CD4-positive, alpha-beta T cell (primary cell): ENCODE measurements at regions not wholly inside any gene's neighbourhood (a gene's known extent, or its start where the extent isn't known, plus 50 kb on each side); places are given as distances from the start of the nearest gene placed in this dataset.
"Not testable (repeated sequence)": the region's sequence is repeated elsewhere in the genome, so short reads cannot be mapped to it uniquely, and the experiment has no call there.

Source experiments
- ATAC-seq: fragments of 200-7000 bp; cut with Tn5 transposase; one replicate; pipeline ENCODE4 v1.10.0; 2022; ENCODE audit warnings: mild to moderate bottlenecking; ENCODE audit not compliant: poor library complexity
- CTCF ChIA-PET: fragments of 350-600 bp; sonication (Branson Sonifier 250); formaldehyde crosslinking; loops from one replicate; lab custom pipeline; 2021; ENCODE audit warnings: antibody characterized with exemption, inconsistent platforms; lab: Charles Lee
- POLR2A ChIA-PET: fragments of 350-600 bp; sonication (Branson Sonifier 250); formaldehyde crosslinking; loops from one replicate; lab custom pipeline; 2021; ENCODE audit warnings: antibody characterized with exemption, inconsistent platforms; lab: Charles Lee
- DNase-seq, 14 experiments: peaks; one replicate each; pipeline ENCODE4 v3.0.0-alpha.2; 2013 to 2020; ENCODE audit warnings: mixed read lengths in 2 of 14
- H3K27ac ChIP-seq, 2 donors: one replicate each; pipeline versions ENCODE4 v1.5.1 to v1.7.0; 2013; ENCODE audit warnings: low read length in 2 of 2, low read depth in 1 of 2, mild to moderate bottlenecking in 1 of 2
- H3K27me3 ChIP-seq, 2 experiments: 1 replicate in 1 of 2; 2 replicates in 1 of 2; pipeline versions ENCODE4 v1.6.1 to v1.7.0; 2013; ENCODE audit warnings: low read length in 2 of 2, control low read depth in 1 of 2, mild to moderate bottlenecking in 1 of 2, moderate library complexity in 1 of 2; ENCODE audit not compliant: insufficient read depth in 2 of 2, control insufficient read depth in 1 of 2
- H3K36me3 ChIP-seq: one replicate; pipeline ENCODE4 v1.6.1; 2013; ENCODE audit warnings: low read length, control low read depth; ENCODE audit not compliant: insufficient read depth
- H3K4me1 ChIP-seq: one replicate; pipeline ENCODE4 v1.6.1; 2013; ENCODE audit warnings: low read length, control low read depth; ENCODE audit not compliant: insufficient read depth
- H3K4me3 ChIP-seq: one replicate; pipeline ENCODE4 v1.5.1; 2013; ENCODE audit warnings: mild to moderate bottlenecking, low read length, moderate library complexity
- H3K9me3 ChIP-seq, 2 experiments: 1 replicate in 1 of 2; 2 replicates in 1 of 2; pipeline versions ENCODE4 v1.6.1 to v1.7.0; 2013; ENCODE audit warnings: low read length in 2 of 2, mild to moderate bottlenecking in 2 of 2, control low read depth in 1 of 2, moderate library complexity in 1 of 2; ENCODE audit not compliant: control insufficient read depth in 1 of 2, insufficient read depth in 1 of 2
- H3K27ac Mint-ChIP-seq: one replicate; pipeline ENCODE4 v1.8.0; 2020; ENCODE audit warnings: mixed read lengths
- H3K27me3 Mint-ChIP-seq: one replicate; pipeline ENCODE4 v1.8.0; 2021; ENCODE audit warnings: mixed read lengths
- H3K36me3 Mint-ChIP-seq: one replicate; pipeline ENCODE4 v1.8.0; 2021; ENCODE audit warnings: low read depth, mixed read lengths
- H3K4me1 Mint-ChIP-seq: one replicate; pipeline ENCODE4 v1.8.0; 2021; ENCODE audit warnings: low read depth, mixed read lengths
- H3K4me3 Mint-ChIP-seq: one replicate; pipeline ENCODE4 v1.8.0; 2020; ENCODE audit warnings: mild to moderate bottlenecking, mixed read lengths
- H3K9me3 Mint-ChIP-seq: one replicate; pipeline ENCODE4 v1.8.0; 2020; ENCODE audit warnings: mixed read lengths
- CTCF ChIP-seq: fragments of 200-600 bp; IDR thresholded peaks from one replicate; pipeline ENCODE4 v1.8.0; 2022; ENCODE audit warnings: antibody characterized with exemption, mild to moderate bottlenecking
- intact Hi-C, 2 experiments: fragments of 100-400 bp; cut with DNase I in 1 of 2; cut with micrococcal nuclease in 1 of 2; formaldehyde crosslinking; loops; one replicate each; pipeline versions ENCODE4 v1.15.1 to v1.9.0; 2023 to 2025; cut with DNase I, micrococcal nuclease

- H3K36me3 ChIP-seq: no peaks in the 10 kb centered on the region
- no peaks in the 10 kb centered on the region for H3K36me3 Mint-ChIP-seq
- no peaks in the 10 kb centered on the region for H3K4me1 Mint-ChIP-seq
- CTCF ChIA-PET: no interaction called here
- no peaks in the 10 kb centered on the region for H3K27me3 Mint-ChIP-seq
- no peak overlapping the region for H3K4me3 Mint-ChIP-seq
- no peaks in the 10 kb centered on the region for H3K27me3 ChIP-seq
- no peaks in the 10 kb centered on the region for H3K9me3 Mint-ChIP-seq
- DNase-seq (no peak), ATAC-seq (no peak)
- no peak for TF ChIP-seq CTCF
- no peak overlapping the region for H3K4me3 ChIP-seq
- H3K27ac ChIP-seq: no peak overlapping the region
- POLR2A ChIA-PET: no interaction called here
- H3K9me3 ChIP-seq: no peaks in the 10 kb centered on the region
- H3K27ac Mint-ChIP-seq: no peak overlapping the region
- intact Hi-C loops: no loop called here
- H3K4me1 ChIP-seq: no peaks in the 10 kb centered on the region
Measured at GRCh38 chr2:194815475-194815874, 841.6 kb upstream of the SLC39A10 start.

- ChIA-PET POLR2A (no interaction called here), CTCF (no interaction called here)
- Histone ChIP-seq H3K9me3 (no peaks in the 10 kb centered on the region), H3K4me3 (no peak overlapping the region), H3K36me3 (no peaks in the 10 kb centered on the region), H3K27me3 (no peaks in the 10 kb centered on the region), H3K4me1 (no peaks in the 10 kb centered on the region), H3K27ac (no peak overlapping the region)
- no peak for ATAC-seq
- H3K4me1 Mint-ChIP-seq: no peaks in the 10 kb centered on the region
- H3K27me3 Mint-ChIP-seq: peaks cover 4% of the 10 kb centered on the region
- no peaks in the 10 kb centered on the region for H3K36me3 Mint-ChIP-seq
- no peak for TF ChIP-seq CTCF
- no peak overlapping the region for H3K4me3 Mint-ChIP-seq
- intact Hi-C loops: no loop called here
- H3K27ac Mint-ChIP-seq: no peak overlapping the region
- peaks cover 6% of the 10 kb centered on the region for H3K9me3 Mint-ChIP-seq
- no peak for DNase-seq
Measured at GRCh38 chr2:194802589-194802988, 854.4 kb upstream of the SLC39A10 start.

- intact Hi-C loops, H3K27ac Mint-ChIP-seq, H3K4me3 Mint-ChIP-seq, H3K27ac ChIP-seq, H3K36me3 Mint-ChIP-seq, H3K9me3 Mint-ChIP-seq, POLR2A ChIA-PET, H3K27me3 Mint-ChIP-seq, H3K4me3 ChIP-seq, H3K9me3 ChIP-seq, CTCF ChIA-PET, DNase-seq, H3K4me1 Mint-ChIP-seq, H3K27me3 ChIP-seq, H3K36me3 ChIP-seq, ATAC-seq, H3K4me1 ChIP-seq: not testable (repeated sequence)
Measured at GRCh38 chr2:194787071-194787470, 870.0 kb upstream of the SLC39A10 start.

GRCh38 chr2:194771394-194771793 lies 885.6 kb upstream of the SLC39A10 start:
- H3K4me1 Mint-ChIP-seq, H3K9me3 Mint-ChIP-seq, H3K4me1 ChIP-seq, H3K27me3 ChIP-seq, H3K36me3 Mint-ChIP-seq, CTCF ChIA-PET, H3K9me3 ChIP-seq, H3K27ac ChIP-seq, H3K4me3 ChIP-seq, H3K27ac Mint-ChIP-seq, H3K36me3 ChIP-seq, DNase-seq, H3K27me3 Mint-ChIP-seq, intact Hi-C loops, ATAC-seq, H3K4me3 Mint-ChIP-seq: not testable (repeated sequence)
- POLR2A ChIA-PET: interaction anchor here (0.6 kb wide), 1 partner anchor 106 kb away, joined by 4 read pairs; no protein-coding TSS in a partner anchor
